ENCODE measurements at regions not wholly inside any gene's neighbourhood (a gene's known extent, or its start where the extent isn't known, plus 50 kb on each side); places are given as distances from the start of the nearest gene placed in this dataset.
"Not testable (repeated sequence)": the region's sequence is repeated elsewhere in the genome, so short reads cannot be mapped to it uniquely, and the experiment has no call there.

- no peak for DNase-seq (ENCODE audit: low spot score)
Measured at GRCh38 chr6:149127212-149127611, 190.3 kb upstream of the TAB2 start.

- DNase-seq (ENCODE audit: low spot score): no peak
Measured at GRCh38 chr6:149128489-149129145, 188.9 kb upstream of the TAB2 start.

- peak; percentile 12 for DNase-seq (ENCODE audit: low spot score)
Measured at GRCh38 chr6:149129371-149130077, 188.0 kb upstream of the TAB2 start.

- no peak for DNase-seq (ENCODE audit: low spot score)
Measured at GRCh38 chr6:149130090-149130489, 187.4 kb upstream of the TAB2 start.

- no peak for DNase-seq (ENCODE audit: low spot score)
Measured at GRCh38 chr6:149130508-149130907, 187.0 kb upstream of the TAB2 start.

GRCh38 chr6:149131891-149132290 lies 185.6 kb upstream of the TAB2 start:
- DNase-seq (ENCODE audit: low spot score): no peak

- no peak for DNase-seq (ENCODE audit: low spot score)
Measured at GRCh38 chr6:149132336-149132735, 185.2 kb upstream of the TAB2 start.

GRCh38 chr6:149134511-149134933 lies 183.0 kb upstream of the TAB2 start:
- no peak for DNase-seq (ENCODE audit: low spot score)

- no peak for DNase-seq (ENCODE audit: low spot score)
Measured at GRCh38 chr6:149135809-149136208, 181.7 kb upstream of the TAB2 start.

GRCh38 chr6:149136273-149136912 lies 181.1 kb upstream of the TAB2 start:
- DNase-seq (ENCODE audit: low spot score): no peak

GRCh38 chr6:149136913-149137286 lies 180.6 kb upstream of the TAB2 start:
- DNase-seq (ENCODE audit: low spot score): no peak

GRCh38 chr6:149137594-149137993 lies 179.9 kb upstream of the TAB2 start:
- DNase-seq (ENCODE audit: low spot score): no peak

- DNase-seq (ENCODE audit: low spot score): no peak
Measured at GRCh38 chr6:149138089-149138488, 179.4 kb upstream of the TAB2 start.

- DNase-seq (ENCODE audit: low spot score): no peak
Measured at GRCh38 chr6:149138699-149139294, 178.7 kb upstream of the TAB2 start.

GRCh38 chr6:149139782-149140136 lies 177.8 kb upstream of the TAB2 start:
- no peak for DNase-seq (ENCODE audit: low spot score)

- DNase-seq (ENCODE audit: low spot score): no peak
Measured at GRCh38 chr6:149140137-149140909, 177.2 kb upstream of the TAB2 start.

- no peak for DNase-seq (ENCODE audit: low spot score)
Measured at GRCh38 chr6:149140910-149141290, 176.6 kb upstream of the TAB2 start.

GRCh38 chr6:149142924-149143429 lies 174.5 kb upstream of the TAB2 start:
- no peak for DNase-seq (ENCODE audit: low spot score)

GRCh38 chr6:149145800-149146199 lies 171.7 kb upstream of the TAB2 start:
- DNase-seq (ENCODE audit: low spot score): not testable (repeated sequence)

- DNase-seq (ENCODE audit: low spot score): no peak
Measured at GRCh38 chr6:149147195-149147594, 170.3 kb upstream of the TAB2 start.

GRCh38 chr6:149147938-149148718 lies 169.4 kb upstream of the TAB2 start:
- no peak for DNase-seq (ENCODE audit: low spot score)
